AG04449 (cell line): ENCODE measurements at regions not wholly inside any gene's neighbourhood (a gene's known extent, or its start where the extent isn't known, plus 50 kb on each side); places are given as distances from the start of the nearest gene placed in this dataset.
"Not testable (repeated sequence)": the region's sequence is repeated elsewhere in the genome, so short reads cannot be mapped to it uniquely, and the experiment has no call there.

Experiments
- CTCF ChIA-PET: fragments of 350-600 bp; formaldehyde crosslinking; extraction: SDS; loops from one replicate; lab custom pipeline; 2021; ENCODE audit warnings: antibody characterized with exemption; lab: Yijun Ruan, JAX
- POLR2A ChIA-PET: fragments of 400-600, 350-600 bp; formaldehyde crosslinking; extraction: SDS; loops from one replicate; lab custom pipeline; 2020; ENCODE audit warnings: antibody characterized with exemption, inconsistent platforms; lab: Yijun Ruan, JAX
- DNase-seq: peaks from one replicate; pipeline ENCODE4 v3.0.0-alpha.2; 2010; ENCODE audit warnings: low read depth, low spot score
- H3K4me3 ChIP-seq: 2 replicates; pipeline ENCODE4 v1.5.1; 2011; ENCODE audit warnings: low read depth, mild to moderate bottlenecking, control low read depth, low read length
- TF ChIP-seq, protein P1 (sequence below): IDR thresholded peaks from one replicate; pipeline ENCODE4 v1.5.1; 2011; ENCODE audit warnings: mild to moderate bottlenecking, moderate library complexity, low read length, control low read depth, inconsistent platforms; ENCODE audit not compliant: insufficient read depth; ENCODE audit errors: missing control alignments

DNA sequence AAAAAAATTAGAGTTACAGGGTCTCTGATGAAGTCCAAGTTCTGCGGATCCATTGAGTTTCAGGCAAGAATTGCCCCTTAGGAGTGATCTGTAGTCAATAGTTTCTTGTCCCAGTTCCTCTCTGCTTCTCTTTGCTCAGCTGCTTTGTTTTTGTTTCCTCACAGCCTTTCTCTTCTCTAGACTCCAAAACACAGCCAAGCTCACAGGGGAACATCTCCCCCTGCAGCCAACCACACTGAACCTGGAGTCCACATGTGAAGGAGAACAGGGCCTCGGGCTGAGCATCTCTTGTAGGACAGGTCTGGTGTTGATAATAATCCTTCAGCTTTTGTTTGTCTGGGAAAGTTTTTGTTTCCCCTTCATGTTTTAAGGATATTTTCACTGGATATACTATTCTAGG lies 202.6 kb upstream of the ATP10A start:
- DNase-seq, result no peak
- ChIA-PET CTCF (no interaction called here), POLR2A (no interaction called here)

DNA sequence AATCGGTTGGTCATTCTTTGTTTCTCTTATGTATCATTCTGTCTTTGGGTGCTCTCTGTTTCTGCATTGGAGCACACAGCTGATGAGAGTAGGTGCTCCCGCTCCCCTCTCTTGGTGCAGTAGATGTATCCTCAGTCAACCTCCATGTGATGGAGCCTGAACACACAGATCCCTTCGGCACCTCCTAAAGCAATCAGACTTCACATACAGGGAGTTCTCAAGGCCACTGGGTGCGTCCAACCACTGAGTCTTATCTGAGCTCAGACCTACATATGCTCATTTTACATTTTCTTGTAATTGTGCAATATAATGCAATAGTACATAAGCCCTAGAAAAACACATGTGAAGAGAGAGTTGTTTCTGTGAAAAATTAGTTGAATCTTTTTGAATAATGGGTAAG lies 198.1 kb upstream of the ATP10A start:
- ChIA-PET POLR2A (no interaction called here), CTCF (no interaction called here)
- TF ChIP-seq, protein P1, sequence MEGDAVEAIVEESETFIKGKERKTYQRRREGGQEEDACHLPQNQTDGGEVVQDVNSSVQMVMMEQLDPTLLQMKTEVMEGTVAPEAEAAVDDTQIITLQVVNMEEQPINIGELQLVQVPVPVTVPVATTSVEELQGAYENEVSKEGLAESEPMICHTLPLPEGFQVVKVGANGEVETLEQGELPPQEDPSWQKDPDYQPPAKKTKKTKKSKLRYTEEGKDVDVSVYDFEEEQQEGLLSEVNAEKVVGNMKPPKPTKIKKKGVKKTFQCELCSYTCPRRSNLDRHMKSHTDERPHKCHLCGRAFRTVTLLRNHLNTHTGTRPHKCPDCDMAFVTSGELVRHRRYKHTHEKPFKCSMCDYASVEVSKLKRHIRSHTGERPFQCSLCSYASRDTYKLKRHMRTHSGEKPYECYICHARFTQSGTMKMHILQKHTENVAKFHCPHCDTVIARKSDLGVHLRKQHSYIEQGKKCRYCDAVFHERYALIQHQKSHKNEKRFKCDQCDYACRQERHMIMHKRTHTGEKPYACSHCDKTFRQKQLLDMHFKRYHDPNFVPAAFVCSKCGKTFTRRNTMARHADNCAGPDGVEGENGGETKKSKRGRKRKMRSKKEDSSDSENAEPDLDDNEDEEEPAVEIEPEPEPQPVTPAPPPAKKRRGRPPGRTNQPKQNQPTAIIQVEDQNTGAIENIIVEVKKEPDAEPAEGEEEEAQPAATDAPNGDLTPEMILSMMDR, result no peak
- H3K4me3 ChIP-seq, result no peak overlapping the region
- no peak for DNase-seq

More for the DNA sequence above, 202.6 kb upstream of the ATP10A start:
- H3K4me3 ChIP-seq, result no peak overlapping the region
- TF ChIP-seq, protein P1, result no peak

DNA sequence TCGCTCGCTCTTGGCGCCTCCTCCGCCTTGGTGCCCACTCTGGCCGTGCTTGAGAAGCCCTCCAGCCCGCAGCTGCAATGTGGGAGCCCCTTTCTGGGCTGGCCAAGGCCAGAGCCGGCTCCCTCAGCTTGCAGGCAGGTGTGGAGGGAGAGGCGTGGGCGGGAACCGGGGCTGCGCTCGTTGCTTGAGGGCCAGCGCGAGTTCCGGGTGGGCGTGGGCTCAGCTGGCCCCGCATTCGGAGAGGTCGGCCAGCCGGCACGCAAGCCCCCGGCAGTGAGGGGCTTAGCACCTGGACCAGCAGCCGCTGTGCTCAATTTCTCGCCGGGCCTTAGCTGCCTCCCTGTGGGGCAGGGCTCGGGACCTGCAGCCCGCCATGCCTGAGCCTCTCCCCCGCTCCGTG lies 193.6 kb upstream of the ATP10A start:
- CTCF ChIA-PET, POLR2A ChIA-PET, H3K4me3 ChIP-seq, DNase-seq: not testable (repeated sequence)

DNA sequence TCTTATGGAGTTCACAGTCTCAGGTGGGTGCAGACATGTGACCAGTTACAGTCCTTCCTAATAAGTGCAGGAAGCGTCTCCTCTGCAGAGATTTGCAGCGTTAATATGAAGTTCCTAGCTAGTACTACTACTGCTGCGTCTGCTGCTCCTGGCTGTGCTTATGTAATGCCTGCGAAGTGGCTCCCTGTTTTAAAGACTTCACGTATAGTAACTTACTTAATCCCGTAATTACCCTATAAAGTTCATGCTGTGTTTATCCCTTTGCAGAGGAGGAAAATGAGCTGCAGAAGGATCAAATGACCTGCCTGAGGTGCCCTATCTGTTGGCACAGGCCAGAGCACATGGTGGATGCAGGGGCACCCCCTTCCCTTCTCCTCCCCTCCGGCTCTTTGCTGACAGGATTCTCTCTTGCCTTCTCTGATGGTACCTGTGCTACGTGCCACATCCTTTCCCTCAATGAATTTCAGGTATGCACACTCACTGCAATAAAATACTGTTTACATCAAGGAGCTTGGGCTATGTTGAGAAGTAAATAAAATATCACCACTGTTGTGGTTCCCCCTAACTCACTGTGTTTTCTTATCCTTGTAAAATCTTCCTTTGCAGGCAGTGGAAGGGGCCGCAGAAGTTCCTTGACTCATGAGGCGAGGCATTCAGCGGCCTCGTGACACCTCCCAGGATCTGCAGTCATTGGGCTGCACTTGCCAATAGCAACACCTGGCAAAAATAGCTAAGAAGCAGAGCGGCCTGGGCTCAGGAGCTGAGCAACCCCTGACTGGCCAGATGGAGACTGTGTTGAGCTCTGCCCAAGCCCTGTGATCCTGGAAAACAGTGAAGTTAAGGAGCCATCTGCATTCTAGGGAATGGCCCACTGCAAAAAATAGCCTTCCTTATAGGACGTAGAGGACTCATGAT lies 188.9 kb upstream of the ATP10A start:
- no peak overlapping the region for H3K4me3 ChIP-seq
- no peak for DNase-seq
- TF ChIP-seq, protein P1, result no peak
- ChIA-PET CTCF (interaction anchor here (1.4 kb wide), 1 partner anchor 18 kb away, joined by 3 read pairs; no protein-coding TSS in a partner anchor), POLR2A (no interaction called here)

DNA sequence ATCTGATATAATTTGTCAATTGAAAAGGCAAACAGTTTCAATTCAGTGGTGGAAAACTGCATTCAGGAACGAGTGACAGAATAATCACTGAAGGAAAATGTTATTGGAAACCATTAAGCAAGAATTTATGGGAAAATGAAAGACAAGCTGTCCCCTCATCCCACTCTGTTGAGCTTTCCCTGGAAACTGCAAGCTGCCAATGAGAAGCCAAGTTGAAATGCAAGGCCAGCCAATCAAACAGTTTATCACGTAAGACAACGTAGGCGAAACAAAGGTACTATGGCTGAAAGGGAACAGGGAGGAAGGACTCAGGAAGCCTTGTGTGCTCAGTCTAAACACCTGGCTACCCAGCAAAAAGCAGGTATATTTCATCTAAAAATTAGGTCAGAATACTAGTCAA lies 187.9 kb upstream of the ATP10A start:
- POLR2A ChIA-PET, result no interaction called here
- DNase-seq, result no peak
- TF ChIP-seq, protein P1, result no peak
- H3K4me3 ChIP-seq, result no peak overlapping the region
- CTCF ChIA-PET, result no interaction called here

DNA sequence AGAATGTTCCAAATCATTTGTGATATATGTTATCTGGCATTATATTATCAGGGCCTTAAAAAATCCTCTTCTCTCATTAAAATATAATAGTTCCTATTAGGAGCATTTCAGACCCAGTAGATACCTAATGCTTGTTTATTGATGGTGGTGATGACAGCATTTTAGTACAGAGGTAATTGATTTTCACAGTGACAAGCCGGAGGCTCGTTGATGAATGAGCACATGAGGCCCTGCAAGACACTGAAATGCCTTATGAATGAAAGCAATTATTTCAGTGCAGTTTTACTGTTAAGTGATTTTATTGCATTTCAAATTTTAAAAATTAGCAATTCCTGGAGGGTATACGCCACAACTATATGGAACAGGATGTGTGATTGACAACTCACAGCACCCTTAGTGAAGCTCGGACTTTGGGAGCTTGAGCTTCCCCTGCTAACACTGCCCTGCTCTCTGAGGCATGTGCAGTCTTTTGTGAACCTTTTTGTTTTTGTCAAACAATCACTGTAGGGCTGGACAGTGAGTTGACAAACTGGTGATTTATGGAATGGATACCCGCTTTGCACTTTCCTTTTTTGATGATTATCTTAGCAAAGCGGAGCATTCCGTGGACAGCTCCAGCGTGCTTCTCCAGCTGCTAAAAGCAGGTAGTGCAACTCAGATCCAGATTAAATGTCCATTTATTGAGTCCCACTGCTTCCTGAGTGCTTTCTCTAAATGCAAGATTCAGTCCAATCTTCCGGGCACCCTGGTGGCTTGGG lies 187.0 kb upstream of the ATP10A start:
- POLR2A ChIA-PET, result no interaction called here
- CTCF ChIA-PET, result no interaction called here
- DNase-seq, result no peak

More for the DNA sequence above, 187.0 kb upstream of the ATP10A start:
- TF ChIP-seq, protein P1, result no peak
- H3K4me3 ChIP-seq, result no peak overlapping the region
